ENCODE measurements at regions not wholly inside any gene's neighbourhood (a gene's known extent, or its start where the extent isn't known, plus 50 kb on each side); places are given as distances from the start of the nearest gene placed in this dataset.

DNA sequence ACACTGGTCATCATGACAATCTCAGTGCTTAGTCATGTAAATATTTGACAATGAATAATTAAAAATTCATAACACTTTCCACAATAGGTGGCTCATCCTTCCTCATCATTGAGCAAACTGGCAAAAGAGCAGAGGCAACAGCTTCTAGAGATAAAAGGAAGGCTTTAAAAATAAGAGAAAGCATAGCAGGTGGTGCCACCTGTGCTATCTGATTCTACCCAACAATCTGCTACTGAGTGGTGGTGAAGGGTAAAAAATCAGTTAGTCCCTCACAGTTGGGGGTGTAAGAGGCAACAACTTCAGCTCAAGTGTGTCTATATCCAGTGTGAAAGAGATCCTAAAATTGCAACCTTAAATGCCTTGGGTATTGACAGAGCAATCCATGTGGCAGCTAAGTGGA is 280.1 kb upstream of the PPARGC1A start:
- no peak for DNase-seq (ENCODE audit: low read depth)
- TF ChIP-seq, protein P1, sequence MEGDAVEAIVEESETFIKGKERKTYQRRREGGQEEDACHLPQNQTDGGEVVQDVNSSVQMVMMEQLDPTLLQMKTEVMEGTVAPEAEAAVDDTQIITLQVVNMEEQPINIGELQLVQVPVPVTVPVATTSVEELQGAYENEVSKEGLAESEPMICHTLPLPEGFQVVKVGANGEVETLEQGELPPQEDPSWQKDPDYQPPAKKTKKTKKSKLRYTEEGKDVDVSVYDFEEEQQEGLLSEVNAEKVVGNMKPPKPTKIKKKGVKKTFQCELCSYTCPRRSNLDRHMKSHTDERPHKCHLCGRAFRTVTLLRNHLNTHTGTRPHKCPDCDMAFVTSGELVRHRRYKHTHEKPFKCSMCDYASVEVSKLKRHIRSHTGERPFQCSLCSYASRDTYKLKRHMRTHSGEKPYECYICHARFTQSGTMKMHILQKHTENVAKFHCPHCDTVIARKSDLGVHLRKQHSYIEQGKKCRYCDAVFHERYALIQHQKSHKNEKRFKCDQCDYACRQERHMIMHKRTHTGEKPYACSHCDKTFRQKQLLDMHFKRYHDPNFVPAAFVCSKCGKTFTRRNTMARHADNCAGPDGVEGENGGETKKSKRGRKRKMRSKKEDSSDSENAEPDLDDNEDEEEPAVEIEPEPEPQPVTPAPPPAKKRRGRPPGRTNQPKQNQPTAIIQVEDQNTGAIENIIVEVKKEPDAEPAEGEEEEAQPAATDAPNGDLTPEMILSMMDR (conservative IDR thresholded peaks at IDR 0.05; ENCODE audit: control insufficient read depth, insufficient read depth, low read depth, low read length), result no peak
- H3K4me3 ChIP-seq (ENCODE audit: control insufficient read depth, low read depth, low read length), result no peak overlapping the region

DNA sequence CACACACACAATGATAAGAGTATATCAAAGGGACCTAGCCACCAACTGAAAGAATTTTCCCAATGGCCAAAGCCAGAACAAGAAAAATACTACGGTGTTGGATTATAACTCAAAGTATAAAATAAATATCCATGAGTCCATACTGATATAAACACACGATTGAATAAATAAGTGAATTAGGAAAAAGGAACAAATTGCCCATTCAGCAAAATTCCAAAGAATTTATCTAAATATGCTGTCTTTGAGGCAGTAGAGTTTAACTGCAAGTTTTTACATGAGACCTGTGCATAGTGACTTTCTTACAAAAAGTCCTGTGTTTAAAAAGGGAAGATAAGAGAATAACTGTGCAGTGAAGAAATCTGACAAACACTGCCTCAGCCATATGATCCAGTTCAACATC is 278.8 kb upstream of the PPARGC1A start:
- H3K4me3 ChIP-seq (ENCODE audit: control insufficient read depth, low read depth, low read length), result no peak overlapping the region
- no peak for DNase-seq (ENCODE audit: low read depth)
- TF ChIP-seq, protein P1 (conservative IDR thresholded peaks at IDR 0.05; ENCODE audit: control insufficient read depth, insufficient read depth, low read depth, low read length), result no peak

DNA sequence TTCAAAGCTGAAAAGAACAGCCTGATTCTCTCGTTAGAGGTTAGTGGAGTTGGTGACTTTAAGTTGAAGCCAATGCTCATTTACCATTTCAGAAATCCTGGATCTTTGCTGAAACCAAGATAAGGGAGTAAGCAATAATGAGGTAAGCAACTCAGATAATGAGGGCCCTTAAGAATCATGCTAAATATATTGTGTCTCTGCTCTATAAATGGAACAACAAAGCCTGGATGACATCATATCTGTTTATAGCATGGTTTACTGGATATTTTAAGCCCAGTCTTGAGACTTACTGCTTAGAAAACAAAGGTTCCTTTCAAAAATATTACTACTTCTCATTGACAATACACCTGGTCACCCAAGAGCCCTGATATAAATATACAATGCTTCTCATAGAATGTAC is 276.7 kb upstream of the PPARGC1A start:
- DNase-seq (ENCODE audit: low read depth), result no peak
- TF ChIP-seq, protein P1 (conservative IDR thresholded peaks at IDR 0.05; ENCODE audit: control insufficient read depth, insufficient read depth, low read depth, low read length), result no peak
- no peak overlapping the region for H3K4me3 ChIP-seq (ENCODE audit: control insufficient read depth, low read depth, low read length)

DNA sequence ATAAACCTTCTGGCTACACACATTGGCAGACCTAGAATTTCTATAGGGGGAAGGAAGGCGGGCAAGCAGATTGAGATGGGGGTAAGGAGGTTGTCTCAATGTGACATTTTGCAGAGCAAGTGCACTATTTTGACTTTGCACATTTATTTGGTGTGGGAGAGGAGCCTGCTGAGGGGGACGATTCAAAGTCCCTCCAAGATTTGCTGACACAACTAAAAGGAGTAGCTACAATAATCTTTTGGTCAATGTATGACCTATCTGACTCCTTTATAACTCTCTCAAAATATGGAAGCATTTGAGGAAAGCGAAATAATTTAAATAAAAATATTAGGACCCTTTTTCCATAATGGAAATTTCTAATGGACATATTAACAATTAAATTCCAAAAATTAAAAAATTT is 274.9 kb upstream of the PPARGC1A start:
- TF ChIP-seq, protein P1 (conservative IDR thresholded peaks at IDR 0.05; ENCODE audit: control insufficient read depth, insufficient read depth, low read depth, low read length), result no peak
- DNase-seq (ENCODE audit: low read depth), result no peak
- H3K4me3 ChIP-seq (ENCODE audit: control insufficient read depth, low read depth, low read length), result no peak overlapping the region

DNA sequence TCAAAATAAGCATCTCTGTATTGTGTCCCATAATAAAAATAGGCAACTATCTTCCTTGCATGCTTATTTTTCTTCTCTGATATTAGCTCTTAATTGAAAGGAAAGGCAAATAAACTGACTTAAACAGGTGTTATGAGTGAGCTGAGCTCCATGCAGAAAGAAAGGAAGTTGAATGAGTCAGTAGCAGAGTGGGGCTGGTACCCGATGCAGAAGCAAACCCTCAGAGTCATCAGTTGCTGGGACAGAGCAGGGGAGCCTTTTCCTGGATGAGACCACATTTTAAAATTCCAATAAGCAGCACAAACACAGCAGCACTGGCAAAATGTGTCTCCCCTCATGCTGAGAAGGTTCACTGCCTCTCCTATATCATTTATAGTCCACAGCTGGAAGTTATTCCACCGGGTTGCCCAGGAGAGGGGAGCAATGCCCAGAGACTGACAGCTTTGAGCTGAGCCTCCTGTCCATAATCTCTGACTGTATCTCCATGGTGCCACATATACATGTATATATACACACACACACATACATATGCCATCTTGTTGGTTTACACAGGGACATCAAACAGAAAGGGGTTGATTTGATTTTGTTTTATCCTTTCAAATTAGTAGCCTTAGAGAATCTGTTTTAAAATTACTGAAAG is 274.3 kb upstream of the PPARGC1A start:
- TF ChIP-seq, protein P1 (conservative IDR thresholded peaks at IDR 0.05; ENCODE audit: control insufficient read depth, insufficient read depth, low read depth, low read length), result no peak
- peak; percentile 10 for DNase-seq (ENCODE audit: low read depth)

DNA sequence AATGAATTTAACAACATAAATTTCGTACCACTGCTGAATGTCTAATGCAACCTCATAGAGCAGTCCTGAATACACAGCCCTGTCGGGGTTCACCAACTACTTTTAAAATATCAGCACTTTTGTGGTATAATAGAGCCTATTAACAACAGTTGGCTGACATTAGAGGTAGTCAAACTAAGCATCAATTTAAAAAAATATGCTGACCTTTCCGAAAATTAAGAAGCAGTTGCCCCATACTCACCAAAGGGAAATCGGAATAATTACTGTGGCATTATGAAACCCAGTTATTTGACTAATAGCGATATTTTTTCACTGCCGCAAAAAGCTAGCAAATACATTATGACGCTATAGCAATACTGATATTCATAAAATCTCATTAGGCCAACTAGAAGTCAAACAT is 273.5 kb upstream of the PPARGC1A start:
- DNase-seq (ENCODE audit: low read depth), result no peak
- H3K4me3 ChIP-seq (ENCODE audit: control insufficient read depth, low read depth, low read length), result no peak overlapping the region
- TF ChIP-seq, protein P1 (conservative IDR thresholded peaks at IDR 0.05; ENCODE audit: control insufficient read depth, insufficient read depth, low read depth, low read length), result no peak

More for the DNA sequence above, 274.3 kb upstream of the PPARGC1A start:
- no peak overlapping the region for H3K4me3 ChIP-seq (ENCODE audit: control insufficient read depth, low read depth, low read length)

DNA sequence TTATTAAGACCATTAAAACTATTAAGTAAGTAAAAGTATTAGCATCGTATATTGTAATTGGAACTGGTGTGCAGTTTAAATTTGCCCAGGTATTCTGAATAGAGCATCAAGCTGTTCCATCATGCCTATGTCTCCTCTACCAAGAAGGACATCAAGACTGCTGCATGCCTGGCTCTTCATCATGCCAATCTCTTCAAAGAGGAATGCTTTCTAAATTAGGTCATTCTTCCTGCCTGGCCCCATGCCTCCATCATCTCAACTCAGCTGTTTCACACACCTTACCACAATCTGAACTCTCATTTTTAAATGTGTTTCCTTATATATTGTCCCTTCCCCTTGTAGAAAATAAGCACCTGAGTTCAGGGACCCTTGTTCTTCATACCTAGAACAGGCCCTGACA is 270.5 kb upstream of the PPARGC1A start:
- TF ChIP-seq, protein P1 (conservative IDR thresholded peaks at IDR 0.05; ENCODE audit: control insufficient read depth, insufficient read depth, low read depth, low read length), result no peak
- H3K4me3 ChIP-seq (ENCODE audit: control insufficient read depth, low read depth, low read length), result no peak overlapping the region
- no peak for DNase-seq (ENCODE audit: low read depth)
